ENCODE measurements at regions not wholly inside any gene's neighbourhood (a gene's known extent, or its start where the extent isn't known, plus 50 kb on each side); places are given as distances from the start of the nearest gene placed in this dataset.
"Not testable (repeated sequence)": the region's sequence is repeated elsewhere in the genome, so short reads cannot be mapped to it uniquely, and the experiment has no call there.

GRCh38 chr12:24649634-24650033, 299.3 kb downstream of the BCAT1 start:
- Histone ChIP-seq H3K9ac (ENCODE audit: low read length) (no peak overlapping the region), H3K27me3 (ENCODE audit: control insufficient read depth, insufficient read depth, low read length) (no peaks in the 10 kb centered on the region), H3K27ac (ENCODE audit: low read depth, low read length) (no peak overlapping the region), H3K36me3 (ENCODE audit: control insufficient read depth, insufficient read depth, low read length) (no peaks in the 10 kb centered on the region), H3K4me1 (ENCODE audit: control insufficient read depth, insufficient read depth, low read length) (no peaks in the 10 kb centered on the region), H3K4me3 (ENCODE audit: low read length) (no peak overlapping the region)

GRCh38 chr12:24649209-24649608, 299.7 kb downstream of the BCAT1 start:
- Histone ChIP-seq H3K4me1 (ENCODE audit: control insufficient read depth, insufficient read depth, low read length) (no peaks in the 10 kb centered on the region), H3K9ac (ENCODE audit: low read length) (no peak overlapping the region), H3K27me3 (ENCODE audit: control insufficient read depth, insufficient read depth, low read length) (no peaks in the 10 kb centered on the region), H3K27ac (ENCODE audit: low read depth, low read length) (no peak overlapping the region), H3K4me3 (ENCODE audit: low read length) (no peak overlapping the region), H3K36me3 (ENCODE audit: control insufficient read depth, insufficient read depth, low read length) (no peaks in the 10 kb centered on the region)

- H3K27me3 ChIP-seq (ENCODE audit: control insufficient read depth, insufficient read depth, low read length) = no peaks in the 10 kb centered on the region
- no peak overlapping the region for H3K9ac ChIP-seq (ENCODE audit: low read length)
- no peak overlapping the region for H3K4me3 ChIP-seq (ENCODE audit: low read length)
- H3K36me3 ChIP-seq (ENCODE audit: control insufficient read depth, insufficient read depth, low read length) = no peaks in the 10 kb centered on the region
- H3K4me1 ChIP-seq (ENCODE audit: control insufficient read depth, insufficient read depth, low read length) = no peaks in the 10 kb centered on the region
- H3K27ac ChIP-seq (ENCODE audit: low read depth, low read length) = no peak overlapping the region
These were observed 303.6 kb downstream of the BCAT1 start for GRCh38 chr12:24645254-24645653.

- Histone ChIP-seq H3K4me3 (ENCODE audit: low read length) (no peak overlapping the region), H3K27ac (ENCODE audit: low read depth, low read length) (no peak overlapping the region), H3K9ac (ENCODE audit: low read length) (no peak overlapping the region), H3K27me3 (ENCODE audit: control insufficient read depth, insufficient read depth, low read length) (no peaks in the 10 kb centered on the region), H3K36me3 (ENCODE audit: control insufficient read depth, insufficient read depth, low read length) (no peaks in the 10 kb centered on the region), H3K4me1 (ENCODE audit: control insufficient read depth, insufficient read depth, low read length) (no peaks in the 10 kb centered on the region)
These were observed 305.5 kb downstream of the BCAT1 start for GRCh38 chr12:24643120-24644119.

- H3K9ac ChIP-seq (ENCODE audit: low read length) = no peak overlapping the region
- no peaks in the 10 kb centered on the region for H3K27me3 ChIP-seq (ENCODE audit: control insufficient read depth, insufficient read depth, low read length)
- H3K27ac ChIP-seq (ENCODE audit: low read depth, low read length) = no peak overlapping the region
- no peaks in the 10 kb centered on the region for H3K4me1 ChIP-seq (ENCODE audit: control insufficient read depth, insufficient read depth, low read length)
- H3K36me3 ChIP-seq (ENCODE audit: control insufficient read depth, insufficient read depth, low read length) = no peaks in the 10 kb centered on the region
- H3K4me3 ChIP-seq (ENCODE audit: low read length) = no peak overlapping the region
These were observed 309.3 kb downstream of the BCAT1 start for GRCh38 chr12:24639641-24640040.

- H3K27me3 ChIP-seq (ENCODE audit: control insufficient read depth, insufficient read depth, low read length) = no peaks in the 10 kb centered on the region
- no peaks in the 10 kb centered on the region for H3K4me1 ChIP-seq (ENCODE audit: control insufficient read depth, insufficient read depth, low read length)
- H3K36me3 ChIP-seq (ENCODE audit: control insufficient read depth, insufficient read depth, low read length) = no peaks in the 10 kb centered on the region
- no peak overlapping the region for H3K9ac ChIP-seq (ENCODE audit: low read length)
- no peak overlapping the region for H3K4me3 ChIP-seq (ENCODE audit: low read length)
- H3K27ac ChIP-seq (ENCODE audit: low read depth, low read length) = no peak overlapping the region
These were observed 316.4 kb downstream of the BCAT1 start for GRCh38 chr12:24632466-24632865.

- Histone ChIP-seq H3K36me3 (ENCODE audit: control insufficient read depth, insufficient read depth, low read length) (no peaks in the 10 kb centered on the region), H3K4me3 (ENCODE audit: low read length) (no peak overlapping the region), H3K4me1 (ENCODE audit: control insufficient read depth, insufficient read depth, low read length) (no peaks in the 10 kb centered on the region), H3K27me3 (ENCODE audit: control insufficient read depth, insufficient read depth, low read length) (no peaks in the 10 kb centered on the region), H3K9ac (ENCODE audit: low read length) (no peak overlapping the region), H3K27ac (ENCODE audit: low read depth, low read length) (no peak overlapping the region)
These were observed 317.1 kb downstream of the BCAT1 start for GRCh38 chr12:24631676-24632426.

- no peaks in the 10 kb centered on the region for H3K36me3 ChIP-seq (ENCODE audit: control insufficient read depth, insufficient read depth, low read length)
- no peak overlapping the region for H3K9ac ChIP-seq (ENCODE audit: low read length)
- H3K4me1 ChIP-seq (ENCODE audit: control insufficient read depth, insufficient read depth, low read length) = no peaks in the 10 kb centered on the region
- H3K27me3 ChIP-seq (ENCODE audit: control insufficient read depth, insufficient read depth, low read length) = no peaks in the 10 kb centered on the region
- H3K4me3 ChIP-seq (ENCODE audit: low read length) = no peak overlapping the region
- H3K27ac ChIP-seq (ENCODE audit: low read depth, low read length) = no peak overlapping the region
These were observed 318.0 kb downstream of the BCAT1 start for GRCh38 chr12:24630856-24631255.

- Histone ChIP-seq H3K4me1 (ENCODE audit: control insufficient read depth, insufficient read depth, low read length) (no peaks in the 10 kb centered on the region), H3K9ac (ENCODE audit: low read length) (no peak overlapping the region), H3K36me3 (ENCODE audit: control insufficient read depth, insufficient read depth, low read length) (no peaks in the 10 kb centered on the region), H3K27me3 (ENCODE audit: control insufficient read depth, insufficient read depth, low read length) (no peaks in the 10 kb centered on the region), H3K27ac (ENCODE audit: low read depth, low read length) (no peak overlapping the region), H3K4me3 (ENCODE audit: low read length) (no peak overlapping the region)
These were observed 318.5 kb downstream of the BCAT1 start for GRCh38 chr12:24630446-24630845.

- Histone ChIP-seq H3K4me1 (ENCODE audit: control insufficient read depth, insufficient read depth, low read length) (no peaks in the 10 kb centered on the region), H3K27me3 (ENCODE audit: control insufficient read depth, insufficient read depth, low read length) (no peaks in the 10 kb centered on the region), H3K4me3 (ENCODE audit: low read length) (no peak overlapping the region), H3K9ac (ENCODE audit: low read length) (no peak overlapping the region), H3K27ac (ENCODE audit: low read depth, low read length) (no peak overlapping the region), H3K36me3 (ENCODE audit: control insufficient read depth, insufficient read depth, low read length) (no peaks in the 10 kb centered on the region)
These were observed 323.8 kb downstream of the BCAT1 start for GRCh38 chr12:24625103-24625502.

GRCh38 chr12:24619954-24620353, 328.9 kb downstream of the BCAT1 start:
- H3K36me3 ChIP-seq (ENCODE audit: control insufficient read depth, insufficient read depth, low read length); H3K4me1 ChIP-seq (ENCODE audit: control insufficient read depth, insufficient read depth, low read length); H3K9ac ChIP-seq (ENCODE audit: low read length); H3K27me3 ChIP-seq (ENCODE audit: control insufficient read depth, insufficient read depth, low read length); H3K4me3 ChIP-seq (ENCODE audit: low read length); H3K27ac ChIP-seq (ENCODE audit: low read depth, low read length): not testable (repeated sequence)

- no peak overlapping the region for H3K27ac ChIP-seq (ENCODE audit: low read depth, low read length)
- H3K4me1 ChIP-seq (ENCODE audit: control insufficient read depth, insufficient read depth, low read length) = no peaks in the 10 kb centered on the region
- H3K36me3 ChIP-seq (ENCODE audit: control insufficient read depth, insufficient read depth, low read length) = no peaks in the 10 kb centered on the region
- no peaks in the 10 kb centered on the region for H3K27me3 ChIP-seq (ENCODE audit: control insufficient read depth, insufficient read depth, low read length)
- H3K4me3 ChIP-seq (ENCODE audit: low read length) = no peak overlapping the region
- no peak overlapping the region for H3K9ac ChIP-seq (ENCODE audit: low read length)
These were observed 331.4 kb downstream of the BCAT1 start for GRCh38 chr12:24617471-24617870.
